MM.1S (cell line): ENCODE measurements at regions not wholly inside any gene's neighbourhood (a gene's known extent, or its start where the extent isn't known, plus 50 kb on each side); places are given as distances from the start of the nearest gene placed in this dataset.
"Not testable (repeated sequence)": the region's sequence is repeated elsewhere in the genome, so short reads cannot be mapped to it uniquely, and the experiment has no call there.

Source experiments
- DNase-seq: peaks from one replicate; pipeline ENCODE4 v3.0.0-alpha.2; 2015
- H2AFZ ChIP-seq: fragments of 300-600 bp; sonication (generic); 2 replicates; pipeline ENCODE4 v1.6.0; 2016; ENCODE audit warnings: antibody characterized with exemption, low read length
- H3F3A ChIP-seq: fragments of 300-600 bp; sonication (generic); 2 replicates; pipeline ENCODE4 v1.6.1; 2016; ENCODE audit warnings: mild to moderate bottlenecking, antibody characterized with exemption, low read length, moderate library complexity, mixed read lengths; ENCODE audit not compliant: insufficient read depth
- H3K27ac ChIP-seq: fragments of 300-600 bp; sonication (generic); 2 replicates; pipeline ENCODE4 v1.5.1; 2016; ENCODE audit warnings: mild to moderate bottlenecking, low read length
- H3K27me3 ChIP-seq: fragments of 300-600 bp; sonication (generic); replicated peaks from 2 replicates; pipeline ENCODE4 v1.6.0; 2016; ENCODE audit warnings: low read length; ENCODE audit not compliant: insufficient read depth
- H3K36me3 ChIP-seq: fragments of 300-600 bp; sonication (generic); replicated peaks from 2 replicates; pipeline ENCODE4 v1.6.1; 2016; ENCODE audit warnings: mild to moderate bottlenecking, low read length, mixed read lengths; ENCODE audit not compliant: insufficient read depth
- H3K4me1 ChIP-seq: fragments of 300-600 bp; sonication (generic); 2 replicates; pipeline ENCODE4 v1.6.1; 2016; ENCODE audit warnings: low read length, mixed read lengths
- H3K4me2 ChIP-seq: fragments of 300-600 bp; sonication (generic); 2 replicates; pipeline ENCODE4 v1.6.0; 2016; ENCODE audit warnings: low read depth, low read length
- H3K4me3 ChIP-seq: fragments of 300-600 bp; sonication (generic); 2 replicates; pipeline ENCODE4 v1.5.1; 2016; ENCODE audit warnings: low read length, mixed read lengths
- H3K79me2 ChIP-seq: fragments of 300-600 bp; sonication (generic); 2 replicates; pipeline ENCODE4 v1.6.1; 2016; ENCODE audit warnings: mixed run types, low read length, mixed read lengths
- H3K9ac ChIP-seq: fragments of 300-600 bp; sonication (generic); 2 replicates; pipeline ENCODE4 v1.6.1; 2016; ENCODE audit warnings: low read length, mixed read lengths
- H3K9me2 ChIP-seq: fragments of 300-600 bp; sonication (generic); replicated peaks from 2 replicates; pipeline ENCODE4 v1.6.1; 2016; ENCODE audit warnings: mild to moderate bottlenecking, low read length, mixed read lengths; ENCODE audit not compliant: insufficient read depth
- H3K9me3 ChIP-seq: fragments of 300-600 bp; sonication (generic); replicated peaks from 2 replicates; pipeline ENCODE4 v1.6.1; 2016; ENCODE audit warnings: mild to moderate bottlenecking, low read length, mixed read lengths; ENCODE audit not compliant: insufficient read depth
- H4K20me1 ChIP-seq: fragments of 300-600 bp; sonication (generic); 2 replicates; pipeline ENCODE4 v1.6.1; 2016; ENCODE audit warnings: mild to moderate bottlenecking, low read length, moderate library complexity, mixed read lengths; ENCODE audit not compliant: insufficient read depth
- EZH2 ChIP-seq: fragments of 300-600 bp; sonication (generic); optimal IDR thresholded peaks from 2 replicates; pipeline ENCODE3; 2017; ENCODE audit warnings: low read depth, mild to moderate bottlenecking, antibody characterized with exemption, low read length, mixed read lengths
- EZH2phosphoT487 ChIP-seq: fragments of 300-600 bp; sonication (generic); IDR thresholded peaks from 2 replicates; pipeline ENCODE4 v1.6.1; 2018; ENCODE audit warnings: antibody characterized with exemption, low read length
- TF ChIP-seq, protein P1 (sequence below): fragments of 300-600 bp; sonication (generic); IDR thresholded peaks from 2 replicates; pipeline ENCODE4 v1.5.1; 2016; ENCODE audit warnings: antibody characterized with exemption, low read length, mixed read lengths

- Histone ChIP-seq H3K4me3 (no peak overlapping the region), H3K27ac (no peak overlapping the region), H3F3A (no peaks in the 10 kb centered on the region), H4K20me1 (no peaks in the 10 kb centered on the region), H3K36me3 (no peaks in the 10 kb centered on the region), H3K9me2 (no peaks in the 10 kb centered on the region), H3K4me1 (no peaks in the 10 kb centered on the region), H3K9ac (no peak overlapping the region), H3K4me2 (no peak overlapping the region), H3K79me2 (no peaks in the 10 kb centered on the region), H2AFZ (no peak overlapping the region), H3K9me3 (no peaks in the 10 kb centered on the region), H3K27me3 (no peaks in the 10 kb centered on the region)
- TF ChIP-seq EZH2phosphoT487 (no peak), EZH2 (no peak)
- TF ChIP-seq, protein P1, sequence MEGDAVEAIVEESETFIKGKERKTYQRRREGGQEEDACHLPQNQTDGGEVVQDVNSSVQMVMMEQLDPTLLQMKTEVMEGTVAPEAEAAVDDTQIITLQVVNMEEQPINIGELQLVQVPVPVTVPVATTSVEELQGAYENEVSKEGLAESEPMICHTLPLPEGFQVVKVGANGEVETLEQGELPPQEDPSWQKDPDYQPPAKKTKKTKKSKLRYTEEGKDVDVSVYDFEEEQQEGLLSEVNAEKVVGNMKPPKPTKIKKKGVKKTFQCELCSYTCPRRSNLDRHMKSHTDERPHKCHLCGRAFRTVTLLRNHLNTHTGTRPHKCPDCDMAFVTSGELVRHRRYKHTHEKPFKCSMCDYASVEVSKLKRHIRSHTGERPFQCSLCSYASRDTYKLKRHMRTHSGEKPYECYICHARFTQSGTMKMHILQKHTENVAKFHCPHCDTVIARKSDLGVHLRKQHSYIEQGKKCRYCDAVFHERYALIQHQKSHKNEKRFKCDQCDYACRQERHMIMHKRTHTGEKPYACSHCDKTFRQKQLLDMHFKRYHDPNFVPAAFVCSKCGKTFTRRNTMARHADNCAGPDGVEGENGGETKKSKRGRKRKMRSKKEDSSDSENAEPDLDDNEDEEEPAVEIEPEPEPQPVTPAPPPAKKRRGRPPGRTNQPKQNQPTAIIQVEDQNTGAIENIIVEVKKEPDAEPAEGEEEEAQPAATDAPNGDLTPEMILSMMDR: no peak
- DNase-seq: no peak
Observed at GRCh38 chr6:74259981-74260380, 564.0 kb downstream of the CD109 start.

- H3K9me2 ChIP-seq: no peaks in the 10 kb centered on the region
- H3K79me2 ChIP-seq: no peaks in the 10 kb centered on the region
- H3K4me1 ChIP-seq: no peaks in the 10 kb centered on the region
- H3K27ac ChIP-seq: no peak overlapping the region
- no peaks in the 10 kb centered on the region for H3K27me3 ChIP-seq
- H3K36me3 ChIP-seq: no peaks in the 10 kb centered on the region
- no peak overlapping the region for H3K4me2 ChIP-seq
- no peak overlapping the region for H2AFZ ChIP-seq
- no peak overlapping the region for H3K4me3 ChIP-seq
- H4K20me1 ChIP-seq: no peaks in the 10 kb centered on the region
- no peaks in the 10 kb centered on the region for H3K9me3 ChIP-seq
- no peaks in the 10 kb centered on the region for H3F3A ChIP-seq
- H3K9ac ChIP-seq: no peak overlapping the region
- DNase-seq: no peak
- no peak for TF ChIP-seq EZH2phosphoT487
- TF ChIP-seq, protein P1: no peak
- no peak for TF ChIP-seq EZH2
Observed at GRCh38 chr6:74256781-74257180, 560.8 kb downstream of the CD109 start.

DNA sequence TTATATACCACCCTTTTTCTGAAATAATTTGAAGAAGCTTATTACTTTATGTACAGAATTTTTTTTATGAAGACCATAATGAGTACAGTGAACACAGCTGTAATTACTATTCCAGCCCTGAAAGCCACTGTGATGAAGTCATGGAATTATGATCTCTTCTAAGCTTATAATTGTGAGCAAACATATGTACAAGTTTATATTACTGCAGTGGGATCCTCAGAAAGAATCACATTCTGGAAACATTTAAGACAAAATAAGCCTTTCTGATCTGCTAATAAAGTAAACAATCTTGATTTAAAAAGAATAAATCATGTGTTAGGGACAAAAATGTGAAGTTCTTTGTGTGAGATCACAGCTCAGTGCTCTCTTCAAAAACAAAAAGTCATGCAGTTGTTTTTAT, 560.4 kb downstream of the CD109 start:
- no peaks in the 10 kb centered on the region for H3K9me3 ChIP-seq
- H2AFZ ChIP-seq: no peak overlapping the region
- H3K27ac ChIP-seq: no peak overlapping the region
- no peaks in the 10 kb centered on the region for H3K9me2 ChIP-seq
- H4K20me1 ChIP-seq: no peaks in the 10 kb centered on the region
- no peak overlapping the region for H3K9ac ChIP-seq
- no peak for TF ChIP-seq EZH2
- TF ChIP-seq, protein P1: no peak
- DNase-seq: no peak
- no peak overlapping the region for H3K4me3 ChIP-seq
- H3K36me3 ChIP-seq: no peaks in the 10 kb centered on the region
- H3K27me3 ChIP-seq: no peaks in the 10 kb centered on the region
- H3F3A ChIP-seq: no peaks in the 10 kb centered on the region
- no peak overlapping the region for H3K4me2 ChIP-seq
- no peaks in the 10 kb centered on the region for H3K79me2 ChIP-seq
- no peaks in the 10 kb centered on the region for H3K4me1 ChIP-seq

- not testable (repeated sequence) for H3K27ac ChIP-seq, DNase-seq, H3K27me3 ChIP-seq, H3K4me3 ChIP-seq, H3K9me3 ChIP-seq, H3K79me2 ChIP-seq, H3K4me1 ChIP-seq, H2AFZ ChIP-seq, H3K36me3 ChIP-seq, H3K9ac ChIP-seq, H3K4me2 ChIP-seq, H4K20me1 ChIP-seq, H3F3A ChIP-seq, H3K9me2 ChIP-seq
Observed at GRCh38 chr6:74255007-74255406, 559.0 kb downstream of the CD109 start.

DNA sequence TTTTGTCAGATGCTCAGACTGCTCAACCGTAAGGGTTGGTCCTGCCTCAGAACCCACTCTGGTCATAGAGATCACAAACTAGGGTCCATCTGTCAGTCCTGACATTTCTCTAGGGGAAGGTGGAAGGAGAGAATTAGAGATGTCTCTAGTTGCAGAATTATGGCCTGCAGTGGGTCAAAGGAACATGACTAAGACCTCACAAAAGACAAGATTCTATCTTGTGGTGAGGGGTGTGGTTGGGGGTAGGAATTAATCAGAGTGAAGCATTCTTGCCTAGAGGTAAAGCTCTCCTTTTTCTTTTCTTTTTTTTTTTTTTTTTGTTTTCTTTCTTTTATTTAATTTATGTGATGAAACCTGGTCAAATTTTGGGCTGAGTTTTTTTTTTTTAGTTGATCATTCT, 558.1 kb downstream of the CD109 start:
- DNase-seq, H3K4me2 ChIP-seq, H3K9me2 ChIP-seq, H3K4me1 ChIP-seq, H4K20me1 ChIP-seq, H3K27ac ChIP-seq, H3K4me3 ChIP-seq, H3K9ac ChIP-seq, H3K36me3 ChIP-seq, H3K79me2 ChIP-seq, H2AFZ ChIP-seq, H3K27me3 ChIP-seq, H3F3A ChIP-seq, H3K9me3 ChIP-seq: not testable (repeated sequence)
